ELF-1 (cell line): ENCODE measurements at regions not wholly inside any gene's neighbourhood (a gene's known extent, or its start where the extent isn't known, plus 50 kb on each side); places are given as distances from the start of the nearest gene placed in this dataset.
A peak's percentile ranks its signal among the peaks of the same experiment; 100 is the strongest.
"Not testable (repeated sequence)": the region's sequence is repeated elsewhere in the genome, so short reads cannot be mapped to it uniquely, and the experiment has no call there.

ENCODE experiments used
- DNase-seq: peaks from one replicate; pipeline ENCODE4 v3.0.0-alpha.2; 2016; ENCODE audit warnings: low read depth, low spot score

DNA sequence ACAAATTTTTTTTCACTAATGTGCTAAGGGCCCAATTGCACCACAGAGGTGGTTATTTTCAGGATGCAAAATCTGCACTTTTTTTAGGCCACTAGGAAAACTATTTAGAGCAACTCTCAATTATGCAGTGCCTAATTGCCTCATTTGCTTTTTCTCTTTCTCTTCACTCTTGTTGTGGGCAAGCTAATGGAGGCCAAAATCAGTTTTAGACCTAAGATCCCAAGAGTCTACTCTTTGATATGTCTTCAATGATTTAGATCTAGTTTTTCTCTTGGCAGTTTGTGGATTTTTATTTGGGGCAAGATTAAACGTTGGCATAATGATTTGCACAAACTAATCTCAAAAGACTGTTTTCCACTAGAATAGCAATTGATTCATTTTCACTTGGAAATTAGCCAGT, 1996.9 kb downstream of the LRRC4C start:
- no peak for DNase-seq

GRCh38 chr11:39461066-39461465, 1998.4 kb downstream of the LRRC4C start:
- DNase-seq, result no peak

GRCh38 chr11:39459606-39460005, 1999.8 kb downstream of the LRRC4C start:
- no peak for DNase-seq

- DNase-seq, result no peak
Observed at GRCh38 chr11:39458481-39458880, 2001.0 kb downstream of the LRRC4C start.

DNA sequence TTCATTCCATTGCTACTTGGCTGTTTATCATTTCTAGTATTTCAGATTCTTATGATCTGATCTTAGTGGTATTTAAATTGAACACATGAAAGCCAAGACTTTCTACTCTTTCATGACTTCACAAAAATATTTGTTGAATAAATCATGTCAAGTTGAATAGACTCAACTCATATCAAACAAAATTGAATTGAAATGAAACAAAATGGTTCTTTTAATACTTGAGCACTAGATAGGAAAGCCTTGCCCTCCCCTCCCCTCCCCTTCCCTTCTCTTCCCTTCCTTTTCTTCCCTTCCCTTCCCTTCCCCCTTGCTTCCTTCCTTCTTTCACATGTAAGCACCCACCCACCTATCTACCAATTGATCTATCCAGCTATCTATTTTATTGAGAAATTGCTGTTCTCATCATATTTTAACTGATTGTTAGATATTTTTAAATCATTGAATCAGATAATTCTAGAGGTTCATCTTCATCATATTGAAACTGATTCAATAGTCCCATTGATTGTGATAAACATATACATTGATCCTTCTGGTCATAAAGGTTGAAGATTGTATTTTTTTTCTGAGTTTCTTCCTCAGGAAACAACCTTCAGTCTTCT, 2015.9 kb downstream of the LRRC4C start:
- no peak for DNase-seq

- no peak for DNase-seq
Observed at GRCh38 chr11:39442177-39442576, 2017.3 kb downstream of the LRRC4C start.

- DNase-seq, result no peak
Observed at GRCh38 chr11:39435641-39436040, 2023.8 kb downstream of the LRRC4C start.

GRCh38 chr11:39434466-39434865, 2025.0 kb downstream of the LRRC4C start:
- peak; percentile 1 for DNase-seq

DNA sequence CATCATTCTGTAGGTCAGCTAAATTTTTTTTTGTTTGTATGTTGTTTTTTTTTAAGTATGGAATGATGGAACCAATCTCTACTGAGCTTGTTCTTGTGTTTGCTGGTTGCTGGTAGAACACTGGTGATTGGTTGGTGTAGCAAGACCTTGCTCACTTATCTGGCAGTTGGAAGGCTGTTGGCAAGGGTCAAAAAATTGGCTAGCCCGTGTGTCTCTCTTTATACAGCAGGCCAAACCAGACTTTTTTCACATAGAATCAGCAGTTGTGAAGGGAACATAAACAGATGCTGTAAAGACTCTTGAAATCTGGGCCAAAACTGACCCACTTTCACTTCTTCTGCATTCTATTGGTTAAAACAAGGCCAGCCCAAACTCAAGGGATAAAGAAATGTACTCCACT, 2026.5 kb downstream of the LRRC4C start:
- DNase-seq, result no peak

- DNase-seq, result no peak
Observed at GRCh38 chr11:39425226-39425625, 2034.2 kb downstream of the LRRC4C start.

- DNase-seq, result no peak
Observed at GRCh38 chr11:39412117-39412516, 2047.3 kb downstream of the LRRC4C start.

DNA sequence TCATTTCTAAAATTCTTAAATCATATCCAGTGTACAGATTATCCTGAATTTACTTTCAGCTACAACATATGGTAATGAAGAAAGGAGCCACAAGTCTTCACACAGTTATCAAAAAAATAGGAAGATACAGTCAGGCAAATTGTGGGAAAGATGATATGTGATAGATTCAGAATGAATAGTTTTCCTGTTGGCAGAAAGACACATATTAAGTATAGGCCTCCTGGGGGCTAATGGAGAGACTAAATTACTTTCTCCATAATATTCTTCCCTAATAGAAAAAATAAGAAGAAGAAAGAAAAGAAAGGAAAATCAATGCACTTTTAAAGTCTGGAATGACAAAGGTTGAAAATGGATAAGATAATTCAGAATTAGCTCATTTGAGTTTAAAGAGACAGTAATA, 2073.5 kb downstream of the LRRC4C start:
- no peak for DNase-seq

- no peak for DNase-seq
Observed at GRCh38 chr11:39374963-39375698, 2084.3 kb downstream of the LRRC4C start.

- DNase-seq, result no peak
Observed at GRCh38 chr11:39367534-39367933, 2091.9 kb downstream of the LRRC4C start.

DNA sequence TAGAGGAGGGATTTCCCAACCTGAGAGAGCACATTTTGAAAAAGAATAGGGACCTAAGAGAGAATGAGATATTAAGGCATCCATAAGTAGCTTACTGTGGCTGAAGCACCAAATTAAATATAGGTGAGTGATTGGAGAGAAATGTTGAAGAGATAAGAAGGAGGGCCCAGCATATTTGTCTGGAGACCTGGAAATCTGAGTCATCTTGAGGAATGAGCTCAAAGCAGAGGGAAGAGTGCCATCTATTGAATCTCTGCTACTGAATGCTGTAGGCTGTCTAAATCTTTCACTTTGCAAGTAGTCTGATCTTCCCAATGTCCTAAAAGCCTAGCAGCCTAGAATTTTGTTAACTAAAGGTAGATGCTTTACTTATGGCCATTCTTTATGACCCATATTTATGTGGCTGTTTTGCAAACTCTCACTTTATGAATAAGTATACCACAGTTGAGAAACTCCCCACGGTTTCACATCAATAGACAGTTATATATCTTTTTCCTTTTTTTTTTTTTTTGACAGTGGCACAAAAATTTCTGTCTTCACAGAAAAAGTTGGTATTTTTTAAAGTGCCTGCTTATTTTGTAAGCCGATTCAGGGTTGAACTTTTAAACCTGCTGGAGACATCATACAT, 2093.5 kb downstream of the LRRC4C start:
- DNase-seq, result no peak

- DNase-seq, result no peak
Observed at GRCh38 chr11:39363571-39363970, 2095.9 kb downstream of the LRRC4C start.

GRCh38 chr11:39361557-39361956, 2097.9 kb downstream of the LRRC4C start:
- no peak for DNase-seq

- DNase-seq, result no peak
Observed at GRCh38 chr11:39345834-39346442, 2113.5 kb downstream of the LRRC4C start.

DNA sequence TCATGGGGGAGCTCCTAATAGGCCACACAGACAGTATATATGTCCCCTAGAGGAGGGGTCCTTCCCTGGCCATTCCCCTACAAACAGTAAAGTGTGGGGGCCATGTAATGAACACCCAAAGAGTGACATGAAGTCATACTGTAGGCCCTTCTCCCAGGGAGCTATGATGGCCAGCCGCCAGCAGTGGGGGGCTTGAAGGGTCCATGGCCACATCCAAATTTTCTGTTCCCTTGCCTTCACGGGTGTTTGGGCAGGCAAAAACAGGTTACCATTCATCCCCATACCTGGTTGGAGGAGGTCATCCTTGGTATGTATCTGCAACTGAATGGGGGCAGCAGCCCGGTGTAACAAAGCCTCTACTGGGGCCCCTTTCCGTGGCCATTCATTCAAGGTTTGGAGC, 2118.0 kb downstream of the LRRC4C start:
- DNase-seq, result no peak

DNA sequence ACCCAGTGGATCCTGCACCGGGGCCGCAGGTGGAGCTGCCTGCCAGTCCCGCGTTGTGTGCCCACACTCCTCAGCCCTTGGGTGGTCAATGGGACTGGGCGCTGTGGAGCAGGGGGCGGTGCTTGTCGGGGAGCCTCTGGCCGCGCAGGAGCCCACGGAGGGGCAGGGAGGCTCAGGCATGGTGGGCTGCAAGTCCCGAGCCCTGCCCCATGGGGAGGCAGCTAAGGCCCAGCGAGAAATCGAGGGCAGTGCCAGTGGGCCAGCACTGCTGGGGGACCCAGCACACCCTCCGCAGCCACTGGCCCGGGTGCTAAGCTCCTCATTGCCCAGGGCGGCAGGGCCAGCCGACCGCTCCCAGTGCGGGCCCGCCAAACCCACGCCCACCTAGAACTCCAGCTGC, 2126.4 kb downstream of the LRRC4C start:
- DNase-seq, result not testable (repeated sequence)

- DNase-seq, result no peak
Observed at GRCh38 chr11:39327302-39327701, 2132.2 kb downstream of the LRRC4C start.

DNA sequence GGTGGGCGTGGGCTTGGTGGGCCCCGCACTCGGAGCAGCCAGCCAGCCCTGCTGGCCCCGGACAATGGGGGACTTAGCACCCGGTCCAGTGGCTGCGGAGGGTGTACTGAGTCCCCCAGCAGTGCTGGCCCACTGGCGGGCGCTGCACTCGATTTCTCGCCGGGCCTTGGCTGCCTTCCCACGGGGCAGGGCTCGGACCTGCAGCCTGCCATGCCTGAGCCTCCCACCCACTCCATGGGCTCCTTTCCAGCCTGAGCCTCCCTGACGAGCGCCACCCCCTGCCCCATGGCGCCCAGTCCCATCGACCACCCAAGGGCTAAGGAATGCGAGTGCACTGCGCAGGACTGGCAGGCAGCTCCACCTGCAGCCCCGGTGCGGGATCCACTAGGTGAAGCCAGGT, 2147.6 kb downstream of the LRRC4C start:
- not testable (repeated sequence) for DNase-seq

DNA sequence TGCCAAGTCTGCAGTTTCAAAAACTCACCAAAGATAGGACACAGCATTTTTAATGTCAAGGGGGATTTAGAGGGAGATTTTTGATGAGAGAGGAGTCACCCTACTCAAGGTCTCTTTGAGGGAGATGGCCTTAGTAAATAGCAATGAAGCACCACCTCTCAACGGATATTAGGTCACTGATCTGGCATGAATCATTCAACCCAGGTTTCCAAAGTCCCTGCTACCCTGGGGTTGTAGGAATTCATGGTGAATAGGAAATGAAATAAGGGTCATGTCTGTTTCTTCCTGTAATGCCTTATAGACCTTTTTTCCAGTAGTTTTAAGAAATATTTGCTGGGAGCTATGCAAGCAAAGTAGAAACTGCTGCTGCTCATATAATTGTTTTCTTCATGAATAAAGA, 2154.9 kb downstream of the LRRC4C start:
- DNase-seq, result no peak
